ENCODE measurements at regions not wholly inside any gene's neighbourhood (a gene's known extent, or its start where the extent isn't known, plus 50 kb on each side); places are given as distances from the start of the nearest gene placed in this dataset.

DNA sequence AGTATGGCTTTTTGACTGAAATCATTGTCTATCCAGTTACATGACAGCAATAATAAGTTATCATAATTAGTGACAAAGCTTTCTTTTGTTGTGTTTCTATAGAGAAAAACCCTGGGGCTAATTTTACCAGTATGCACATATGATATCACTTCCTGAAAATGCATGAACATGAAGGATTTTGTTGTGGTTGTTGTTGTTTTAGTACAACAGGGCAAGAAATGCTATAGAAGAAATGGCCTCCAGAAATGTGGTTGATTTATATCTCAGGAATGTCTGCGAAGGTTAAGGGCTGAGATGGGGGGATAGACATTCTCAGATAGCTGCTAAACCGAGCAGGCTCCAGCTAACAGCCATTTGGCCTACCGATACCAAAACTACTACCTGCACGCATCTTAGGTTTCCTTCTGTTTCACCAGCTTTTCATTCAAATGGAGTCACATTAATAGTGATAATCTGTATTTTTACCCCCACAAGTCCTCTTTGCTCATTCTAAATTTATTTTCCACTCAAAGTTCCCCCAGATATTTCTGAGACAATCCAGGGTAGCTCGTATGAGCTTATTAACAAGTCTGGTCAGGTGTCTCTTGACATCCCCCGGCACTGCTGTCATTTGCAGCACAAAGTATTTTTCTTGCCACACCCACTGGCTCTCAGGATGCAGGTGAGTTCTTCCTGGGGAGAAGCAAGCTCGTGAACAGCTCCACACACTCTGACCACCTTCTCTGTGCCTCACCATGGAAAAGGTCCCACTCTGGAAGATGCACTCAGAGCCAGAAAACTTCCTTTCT, 232.4 kb upstream of the GAS1 start:
- no peak overlapping the region for H2AK5ac ChIP-seq (ENCODE audit: low read depth, low read length)
- no peak overlapping the region for H3K56ac ChIP-seq (replicated peaks; ENCODE audit: insufficient read length, low read depth, low read length)
- H3K9ac ChIP-seq (replicated peaks in 1 of 4; ENCODE audit: extremely low read depth in 1 of 4, low read depth in 3 of 4, low read length in 3 of 4): no peak overlapping the region
- no peak overlapping the region for H4K91ac ChIP-seq (replicated peaks; ENCODE audit: insufficient read length, low read length)
- POLR2A ChIA-PET (ENCODE audit: partially characterized antibody): no interaction called here
- H2AFZ ChIP-seq (ENCODE audit: low read length): no peak overlapping the region
- no peaks in the 10 kb centered on the region for H3K36me3 ChIP-seq (ENCODE audit: control insufficient read depth in 2 of 4, insufficient read depth in 4 of 4, low read length in 3 of 4)
- no peak overlapping the region for H2BK15ac ChIP-seq (ENCODE audit: low read length)
- no peaks in the 10 kb centered on the region for H4K20me1 ChIP-seq (replicated peaks in 1 of 2; ENCODE audit: control insufficient read depth in 1 of 2, insufficient read depth in 2 of 2, low read length in 2 of 2)
- H3K23ac ChIP-seq (ENCODE audit: insufficient read length): no peak overlapping the region
- no peak overlapping the region for H3K4me3 ChIP-seq (ENCODE audit: extremely low read depth in 1 of 4, insufficient read depth in 2 of 4, low read depth in 3 of 4, low read length in 4 of 4)
- no peaks in the 10 kb centered on the region for H3K79me2 ChIP-seq (ENCODE audit: control insufficient read depth in 1 of 2, insufficient read depth in 2 of 2, low read length in 2 of 2)
- H3K9me3 ChIP-seq (ENCODE audit: insufficient read depth in 2 of 2, low read depth in 1 of 2, low read length in 1 of 2): no peaks in the 10 kb centered on the region
- H4K5ac ChIP-seq (ENCODE audit: insufficient read length, low read depth, low read length): no peak overlapping the region
- no peak overlapping the region for H4K8ac ChIP-seq (ENCODE audit: extremely low read depth, insufficient read depth, low read length)
- no peak overlapping the region for H3K27ac ChIP-seq (ENCODE audit: low read depth, low read length)
- DNase-seq (ENCODE audit: low read depth in 1 of 2, low spot score in 2 of 2): no peak
- no peak overlapping the region for H2BK12ac ChIP-seq (ENCODE audit: low read depth, low read length)
- CTCF ChIA-PET (ENCODE audit: partially characterized antibody): interaction anchor here (0.5 to 2.0 kb wide), 2 partner anchors 9 to 964 kb away, joined by 3 to 5 read pairs; no protein-coding TSS in a partner anchor
- H3K4ac ChIP-seq (replicated peaks; ENCODE audit: insufficient read length, low read depth, low read length): no peak overlapping the region
- no peaks in the 10 kb centered on the region for H3K4me1 ChIP-seq (replicated peaks in 1 of 4; ENCODE audit: control insufficient read depth in 3 of 4, insufficient read depth in 4 of 4, low read length in 3 of 4)
- H3K27me3 ChIP-seq (replicated peaks in 1 of 4; ENCODE audit: control insufficient read depth in 3 of 4, extremely low read depth in 1 of 4, insufficient read depth in 3 of 4, low read length in 3 of 4): no peaks in the 10 kb centered on the region
- no peaks in the 10 kb centered on the region for H3K23me2 ChIP-seq (ENCODE audit: low read depth, low read length)
- H3K79me1 ChIP-seq (ENCODE audit: low read depth, low read length): no peaks in the 10 kb centered on the region
- H2BK5ac ChIP-seq (ENCODE audit: low read depth, low read length): no peak overlapping the region
- no peak overlapping the region for H3K4me2 ChIP-seq (ENCODE audit: insufficient read depth in 1 of 2, low read depth in 2 of 2, low read length in 2 of 2)
- no peak overlapping the region for H2BK120ac ChIP-seq (replicated peaks; ENCODE audit: low read depth, low read length)
- 87% methylated on average over 7 of the region's 7 CpGs; no CpG with 5 or more reads in 1 of the 2 experiments for WGBS, 2 experiments (ENCODE audit: extremely low coverage in 1 of 2, insufficient coverage in 1 of 2, insufficient read length in 1 of 2, insufficient replicate concordance in 2 of 2, low coverage in 1 of 2, low lambda C conversion rate in 2 of 2, missing lambda C conversion rate in 1 of 2)
- no peak overlapping the region for H3K18ac ChIP-seq (ENCODE audit: extremely low read depth, low read length)
- no peak overlapping the region for H2BK20ac ChIP-seq (ENCODE audit: low read length)
- H3K14ac ChIP-seq (ENCODE audit: insufficient read length): no peak overlapping the region
- no peak for FAIRE-seq
- TF ChIP-seq BACH1 (IDR thresholded peaks at IDR 0.05; ENCODE audit: low read length): no peak
- no peak for TF ChIP-seq HDAC2 (IDR thresholded peaks at IDR 0.05; ENCODE audit: borderline replicate concordance in 1 of 2, low read depth in 2 of 2, low read length in 2 of 2)
- TF ChIP-seq, protein P1, sequence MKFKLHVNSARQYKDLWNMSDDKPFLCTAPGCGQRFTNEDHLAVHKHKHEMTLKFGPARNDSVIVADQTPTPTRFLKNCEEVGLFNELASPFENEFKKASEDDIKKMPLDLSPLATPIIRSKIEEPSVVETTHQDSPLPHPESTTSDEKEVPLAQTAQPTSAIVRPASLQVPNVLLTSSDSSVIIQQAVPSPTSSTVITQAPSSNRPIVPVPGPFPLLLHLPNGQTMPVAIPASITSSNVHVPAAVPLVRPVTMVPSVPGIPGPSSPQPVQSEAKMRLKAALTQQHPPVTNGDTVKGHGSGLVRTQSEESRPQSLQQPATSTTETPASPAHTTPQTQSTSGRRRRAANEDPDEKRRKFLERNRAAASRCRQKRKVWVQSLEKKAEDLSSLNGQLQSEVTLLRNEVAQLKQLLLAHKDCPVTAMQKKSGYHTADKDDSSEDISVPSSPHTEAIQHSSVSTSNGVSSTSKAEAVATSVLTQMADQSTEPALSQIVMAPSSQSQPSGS (IDR thresholded peaks at IDR 0.05; ENCODE audit: low read length): no peak
- no peak for TF ChIP-seq TBP (IDR thresholded peaks at IDR 0.05; ENCODE audit: low read depth, low read length)
- TF ChIP-seq EP300 (IDR thresholded peaks at IDR 0.05; ENCODE audit: borderline replicate concordance in 1 of 2, low read depth in 2 of 2, low read length in 2 of 2): no peak
- TF ChIP-seq RNF2 (IDR thresholded peaks at IDR 0.05; ENCODE audit: borderline replicate concordance, low read depth, low read length, missing control alignments, poor library complexity, severe bottlenecking): no peak
- no peak for TF ChIP-seq TAF1 (IDR thresholded peaks at IDR 0.05; ENCODE audit: low read depth, low read length)
- TF ChIP-seq ZNF274 (IDR thresholded peaks at IDR 0.05; ENCODE audit: borderline replicate concordance, extremely low read depth, low read length): no peak
- TF ChIP-seq EGR1 (IDR thresholded peaks at IDR 0.05; ENCODE audit: borderline replicate concordance, low read depth, low read length): no peak
- TF ChIP-seq POLR2AphosphoS5 (IDR thresholded peaks at IDR 0.05; ENCODE audit: low read depth, low read length): no peak
- TF ChIP-seq TEAD4 (IDR thresholded peaks at IDR 0.05; ENCODE audit: low read depth, low read length): no peak
